Thyroid gland (tissue), 4 donors: ENCODE measurements at regions not wholly inside any gene's neighbourhood (a gene's known extent, or its start where the extent isn't known, plus 50 kb on each side); places are given as distances from the start of the nearest gene placed in this dataset.

Experiments
- DNase-seq, 2 donors: peaks; one replicate each; pipeline ENCODE4 v3.0.0-alpha.2; 2019
- H3K27ac ChIP-seq, 3 donors: fragments of 200-600 bp; sonication (generic); 1 replicate in 2 of 3; 2 replicates in 1 of 3; pipeline ENCODE4 v1.5.1; 2016 to 2019; ENCODE audit warnings: mild to moderate bottlenecking in 1 of 3, moderate library complexity in 1 of 3
- H3K27me3 ChIP-seq: fragments of 200-600 bp; sonication (generic); one replicate; pipeline ENCODE4 v1.5.1; 2019
- H3K36me3 ChIP-seq, 2 donors: fragments of 200-600 bp; sonication (generic); one replicate each; pipeline ENCODE4 v1.5.1; 2016 to 2019
- H3K4me1 ChIP-seq, 2 donors: fragments of 200-600 bp; sonication (generic); one replicate each; pipeline ENCODE4 v1.5.1; 2017 to 2019
- H3K4me3 ChIP-seq, 3 donors: fragments of 200-600 bp; sonication (generic); replicated peaks in 1 of 3; 1 replicate in 2 of 3; 2 replicates in 1 of 3; pipeline ENCODE4 v1.5.1; 2016; ENCODE audit warnings: mild to moderate bottlenecking in 1 of 3
- H3K9me3 ChIP-seq: fragments of 200-600 bp; sonication (generic); one replicate; pipeline ENCODE4 v1.5.1; 2017
- CTCF ChIP-seq, 6 experiments: fragments of 200-600 bp in 3 of 6; fragments of 450-650 bp in 3 of 6; sonication (generic) in 3 of 6; IDR thresholded peaks; one replicate each; pipeline ENCODE4 v1.5.1; 2016 to 2019; ENCODE audit warnings: antibody characterized with exemption in 6 of 6, mild to moderate bottlenecking in 2 of 6, inconsistent platforms in 1 of 6, moderate library complexity in 1 of 6
- POLR2A ChIP-seq, 2 donors: fragments of 450-650 bp; IDR thresholded peaks; one replicate each; pipeline ENCODE4 v1.6.1; 2017; ENCODE audit warnings: antibody characterized with exemption in 2 of 2, mild to moderate bottlenecking in 2 of 2, moderate library complexity in 1 of 2
- WGBS, 2 donors: methylation state at CpG; one replicate each; pipeline ENCODE4 v1.1.5; 2017; 5-methylcytosine and 5-hydroxymethylcytosine counted together
- intact Hi-C: fragments of 100-400 bp; cut with DNase I; formaldehyde crosslinking; loops from one replicate; pipeline ENCODE4 v1.15.1; 2023

DNA sequence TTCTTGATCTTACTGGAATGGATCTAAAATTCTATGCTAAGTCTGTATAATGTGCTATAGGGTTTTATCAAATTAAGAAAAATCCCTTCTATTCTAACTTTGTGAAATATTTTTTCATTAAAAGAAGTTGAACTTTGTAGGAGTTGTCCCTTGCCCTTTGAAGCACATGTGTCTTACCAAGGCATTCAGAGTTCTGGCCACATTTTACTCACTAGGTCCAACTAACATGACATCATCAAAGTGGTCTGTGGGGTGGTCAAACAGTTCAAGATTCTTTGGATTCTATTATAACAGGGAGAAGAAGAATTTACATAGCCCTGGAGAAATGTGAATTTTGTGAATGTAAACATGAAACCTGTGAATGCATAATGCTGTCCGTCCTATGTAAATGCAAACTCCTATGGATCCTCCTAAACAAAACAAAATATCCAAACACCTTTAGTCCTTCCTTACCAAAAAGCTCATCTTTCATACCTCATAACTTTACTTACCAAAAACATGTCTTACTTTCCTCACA is 88.7 kb downstream of the EBNA1BP2 start:
- no peaks in the 10 kb centered on the region for H3K4me1 ChIP-seq
- intact Hi-C loops = no loop called here
- WGBS, 2 donors = 90% methylated on average over 1 of the region's 1 CpG

GRCh38 chr1:43082740-43083139 is 89.3 kb downstream of the EBNA1BP2 start:
- no peaks in the 10 kb centered on the region for H3K27me3 ChIP-seq
- 64 to 71% methylated on average over 6 of the region's 6 CpGs for WGBS, 2 donors
- H3K36me3 ChIP-seq = no peaks in the 10 kb centered on the region
- TF ChIP-seq CTCF (IDR thresholded peaks at IDR 0.05) = no peak
- no peak for TF ChIP-seq POLR2A (IDR thresholded peaks at IDR 0.05)
- no peak for DNase-seq
- H3K4me3 ChIP-seq = no peak overlapping the region
- no peaks in the 10 kb centered on the region for H3K4me1 ChIP-seq
- no peak overlapping the region for H3K27ac ChIP-seq
- intact Hi-C loops = no loop called here
- H3K9me3 ChIP-seq = no peaks in the 10 kb centered on the region

More for the DNA sequence above, 88.7 kb downstream of the EBNA1BP2 start:
- DNase-seq = no peak
- H3K36me3 ChIP-seq = no peaks in the 10 kb centered on the region
- H3K27ac ChIP-seq = no peak overlapping the region
- no peak overlapping the region for H3K4me3 ChIP-seq
- TF ChIP-seq POLR2A (IDR thresholded peaks at IDR 0.05) (no peak), CTCF (IDR thresholded peaks at IDR 0.05) (no peak)
- H3K27me3 ChIP-seq = no peaks in the 10 kb centered on the region
- H3K9me3 ChIP-seq = no peaks in the 10 kb centered on the region

GRCh38 chr1:43077273-43077672 is 94.8 kb downstream of the EBNA1BP2 start:
- no peak overlapping the region for H3K27ac ChIP-seq
- H3K4me3 ChIP-seq = no peak overlapping the region
- no peaks in the 10 kb centered on the region for H3K4me1 ChIP-seq
- no peak for DNase-seq
- H3K36me3 ChIP-seq = no peaks in the 10 kb centered on the region
- no peak for TF ChIP-seq CTCF (IDR thresholded peaks at IDR 0.05)
- TF ChIP-seq POLR2A (IDR thresholded peaks at IDR 0.05) = no peak
- no peaks in the 10 kb centered on the region for H3K9me3 ChIP-seq
- intact Hi-C loops = no loop called here
- H3K27me3 ChIP-seq = no peaks in the 10 kb centered on the region
- 71 to 87% methylated on average over 6 of the region's 6 CpGs for WGBS, 2 donors

DNA sequence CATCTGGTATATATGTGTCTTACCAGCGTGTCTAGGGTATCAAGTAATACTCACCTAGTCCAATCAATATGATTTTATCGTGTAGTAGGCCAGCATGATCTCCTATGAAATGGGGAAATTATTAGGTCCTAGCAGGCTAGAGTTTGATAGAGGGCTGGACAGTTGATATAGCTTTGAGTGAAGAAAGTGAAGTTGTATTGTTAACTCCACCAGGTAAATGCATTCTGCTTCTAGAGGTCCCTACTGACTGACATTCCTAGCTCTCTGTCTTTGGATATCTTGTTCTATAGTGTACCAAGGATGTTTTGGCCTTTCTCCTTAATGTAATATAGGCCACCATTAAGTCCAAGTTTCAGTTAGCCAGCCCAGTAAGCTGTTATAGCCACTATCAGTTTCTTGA is 97.4 kb downstream of the EBNA1BP2 start:
- peaks cover 0 to under 1% of the 10 kb centered on the region in 2 donors for H3K4me1 ChIP-seq
- no peaks in the 10 kb centered on the region for H3K36me3 ChIP-seq
- H3K4me3 ChIP-seq = no peak overlapping the region
- H3K27ac ChIP-seq = no peak overlapping the region
- H3K9me3 ChIP-seq = no peaks in the 10 kb centered on the region
- TF ChIP-seq POLR2A (IDR thresholded peaks at IDR 0.05) = no peak
- no peak for TF ChIP-seq CTCF (IDR thresholded peaks at IDR 0.05)
- intact Hi-C loops = loop anchor here (5.0 kb wide), 2 partner anchors 147 to 162 kb away; no protein-coding TSS in a partner anchor
- no peaks in the 10 kb centered on the region for H3K27me3 ChIP-seq
- no peak for DNase-seq
- WGBS, 2 donors = 94 to 97% methylated on average over 2 of the region's 2 CpGs

DNA sequence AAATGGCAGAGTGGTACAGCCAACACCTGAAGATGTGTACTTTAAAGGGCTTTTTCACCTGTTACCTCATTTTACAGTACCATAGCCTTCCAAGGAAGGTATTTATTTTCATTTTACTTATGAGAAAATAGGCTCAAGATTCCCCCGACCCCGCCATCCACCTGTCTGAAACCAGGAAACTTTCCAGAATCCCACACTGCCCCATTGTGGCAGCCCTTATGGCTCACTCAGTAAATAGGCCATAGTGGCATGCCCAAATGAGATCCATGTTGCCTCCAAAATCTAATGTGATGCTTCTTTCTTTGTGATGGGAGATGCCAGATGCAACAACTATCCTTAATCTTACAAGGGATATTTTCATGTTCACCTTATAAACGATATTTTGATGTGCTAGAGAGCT is 97.8 kb downstream of the EBNA1BP2 start:
- Histone ChIP-seq H3K9me3 (no peaks in the 10 kb centered on the region), H3K27me3 (no peaks in the 10 kb centered on the region), H3K27ac (no peak overlapping the region), H3K36me3 (no peaks in the 10 kb centered on the region), H3K4me1 (peaks cover 2 to 3% of the 10 kb centered on the region in 2 donors), H3K4me3 (no peak overlapping the region)
- WGBS, 2 donors = 82 to 88% methylated on average over 3 of the region's 3 CpGs
- intact Hi-C loops = loop anchor here (5.0 kb wide), 2 partner anchors 147 to 162 kb away; no protein-coding TSS in a partner anchor
- no peak for TF ChIP-seq CTCF (IDR thresholded peaks at IDR 0.05)
- no peak for TF ChIP-seq POLR2A (IDR thresholded peaks at IDR 0.05)
- DNase-seq = no peak
